GM12878 (cell line): ENCODE measurements at regions not wholly inside any gene's neighbourhood (a gene's known extent, or its start where the extent isn't known, plus 50 kb on each side); places are given as distances from the start of the nearest gene placed in this dataset.

Experiments used
- ATAC-seq: fragments of 200-7000 bp; cut with Tn5 transposase; 3 replicates; pipeline ENCODE4 v1.9.1; 2020; ENCODE audit warnings: mild to moderate bottlenecking, moderate library complexity
- BruUV-seq: library from RNA; stranded (reverse); fragments of 400-500 nt; replicated peaks from 2 replicates; lab custom pipeline; 2021; lab: Mats Ljungman, UMichigan
- CTCF ChIA-PET: fragments of 300-600 bp; sonication (Branson Sonifier 250); formaldehyde crosslinking; extraction: SDS; loops from one replicate; lab custom pipeline; 2021; ENCODE audit warnings: inconsistent platforms; lab: Yijun Ruan, JAX
- POLR2A ChIA-PET: fragments of 350-600 bp; formaldehyde crosslinking; extraction: SDS; loops from one replicate; lab custom pipeline; 2021; ENCODE audit warnings: inconsistent platforms; lab: Charles Lee
- RAD21 ChIA-PET: fragments of 300-600 bp; sonication (Branson Sonifier 250); formaldehyde crosslinking; loops from one replicate; lab custom pipeline; 2023; ENCODE audit warnings: antibody characterized with exemption; ENCODE audit not compliant: unreplicated experiment; lab: Charles Lee
- SMC1A ChIA-PET: fragments of 300-600 bp; sonication (Branson Sonifier 250); formaldehyde crosslinking; loops from one replicate; lab custom pipeline; 2023; ENCODE audit not compliant: unreplicated experiment, uncharacterized antibody; lab: Charles Lee
- DNase-seq: peaks from one replicate; pipeline ENCODE4 v3.0.0-alpha.2; 2011; ENCODE audit warnings: low read depth, low spot score
- FAIRE-seq: peaks from 3 replicates; lab custom pipeline; 2011; peaks lifted over from hg19 to GRCh38; lab: Jason Lieb, UNC
- H2AFZ ChIP-seq: 2 replicates; pipeline ENCODE4 v1.6.0; 2011; ENCODE audit warnings: low read depth, low read length, control low read depth; ENCODE audit not compliant: control insufficient read depth
- H3K27ac ChIP-seq: 2 replicates; pipeline ENCODE4 v1.5.1; 2011; ENCODE audit warnings: control low read depth; ENCODE audit not compliant: control insufficient read depth, insufficient read depth
- H3K27me3 ChIP-seq, 2 experiments: replicated peaks in 1 of 2; 2 replicates each; pipeline versions ENCODE4 v1.6.0 to v1.6.1; 2011; ENCODE audit warnings: low read length in 1 of 2; ENCODE audit not compliant: control insufficient read depth in 2 of 2, insufficient read depth in 2 of 2
- H3K36me3 ChIP-seq, 2 experiments: 2 replicates each; pipeline ENCODE4 v1.5.1; 2011; ENCODE audit warnings: low read length in 1 of 2; ENCODE audit not compliant: control insufficient read depth in 2 of 2, insufficient read depth in 2 of 2
- H3K4me1 ChIP-seq: 2 replicates; pipeline ENCODE4 v1.6.1; 2011; ENCODE audit warnings: mild to moderate bottlenecking, low read length, moderate library complexity, mixed read lengths; ENCODE audit not compliant: control insufficient read depth, insufficient read depth
- H3K4me2 ChIP-seq: 2 replicates; pipeline ENCODE4 v1.6.0; 2011; ENCODE audit warnings: control low read depth; ENCODE audit not compliant: control insufficient read depth, insufficient read depth
- H3K4me3 ChIP-seq: fragments of 200-600 bp; sonication (generic); 2 replicates; pipeline ENCODE4 v1.5.1; 2016
- H3K79me2 ChIP-seq: 2 replicates; pipeline ENCODE4 v1.6.0; 2011; ENCODE audit warnings: low read length; ENCODE audit not compliant: control insufficient read depth, insufficient read depth
- H3K9ac ChIP-seq: 2 replicates; pipeline ENCODE4 v1.8.0; 2011; ENCODE audit warnings: low read length, control low read depth, mixed read lengths; ENCODE audit not compliant: control insufficient read depth, insufficient read depth
- H3K9me3 ChIP-seq: replicated peaks from 3 replicates; pipeline ENCODE4 v1.5.1; 2011; ENCODE audit warnings: mild to moderate bottlenecking, low read length; ENCODE audit not compliant: control insufficient read depth, insufficient read depth
- H4K20me1 ChIP-seq: 2 replicates; pipeline ENCODE4 v1.6.0; 2011; ENCODE audit not compliant: control insufficient read depth, insufficient read depth
- CHD4 ChIP-seq: fragments of 200-600 bp; sonication (generic); IDR thresholded peaks from 2 replicates; pipeline ENCODE4 v1.6.1; 2016; ENCODE audit warnings: mild to moderate bottlenecking
- HSF1 ChIP-seq: fragments of 150-350 bp; IDR thresholded peaks from 2 replicates; pipeline ENCODE4 v1.6.1; 2014; ENCODE audit warnings: mild to moderate bottlenecking, low read depth, low read length
- NR2C1 ChIP-seq: fragments of 450-650 bp; IDR thresholded peaks from 2 replicates; pipeline ENCODE4 v1.6.1; 2017; ENCODE audit warnings: antibody characterized with exemption, mild to moderate bottlenecking, moderate library complexity
- SMC3 ChIP-seq: IDR thresholded peaks from 2 replicates; pipeline ENCODE4 v1.6.1; 2011; ENCODE audit warnings: low read length, improper control_type of control experiment, borderline replicate concordance
- SP1 ChIP-seq: IDR thresholded peaks from one replicate; pipeline ENCODE4 v1.6.1; 2011; ENCODE audit warnings: low read depth, low read length
- TCF12 ChIP-seq: IDR thresholded peaks from 2 replicates; pipeline ENCODE4 v1.6.1; 2011; ENCODE audit warnings: low read depth, mild to moderate bottlenecking, low read length
- ZBED1 ChIP-seq: IDR thresholded peaks from 2 replicates; pipeline ENCODE4 v1.6.1; 2016; ENCODE audit warnings: borderline replicate concordance
- ZBTB11 ChIP-seq: fragments of 450-650 bp; formaldehyde crosslinking; IDR thresholded peaks from 2 replicates; pipeline ENCODE4 v1.5.0; 2022; ENCODE audit warnings: mild to moderate bottlenecking, missing genetic modification characterization
- WGBS: methylation state at CpG from one replicate; pipeline ENCODE4 v1.1.6; 2016; ENCODE audit warnings: low lambda C conversion rate; ENCODE audit not compliant: insufficient replicate concordance, insufficient coverage; ENCODE audit errors: missing lambda C conversion rate; 5-methylcytosine and 5-hydroxymethylcytosine counted together
- in situ Hi-C: fragments of 300-500 bp; cut with MboI; formaldehyde crosslinking; loops from 9 replicates; pipeline ENCODE4 v1.14.3; 2018; ENCODE audit warnings: mixed read lengths
- intact Hi-C: fragments of 100-400 bp; cut with micrococcal nuclease; formaldehyde crosslinking; loops from one replicate; pipeline ENCODE4 v1.14.2; 2022; ENCODE audit not compliant: unreplicated experiment

GRCh38 chr6:159445351-159445750, 247.7 kb downstream of the SOD2 start:
- in situ Hi-C loops (no loop called here), intact Hi-C loops (no loop called here)
- CTCF ChIA-PET, result no interaction called here

More at GRCh38 chr6:159445351-159445750, 247.7 kb downstream of the SOD2 start:
- H3K36me3 ChIP-seq, result no peaks in the 10 kb centered on the region
- H3K4me1 ChIP-seq, result no peaks in the 10 kb centered on the region
- no peak for ATAC-seq
- no peak overlapping the region for H2AFZ ChIP-seq
- no peaks in the 10 kb centered on the region for H3K9me3 ChIP-seq
- H3K4me3 ChIP-seq, result no peak overlapping the region
- TF ChIP-seq SMC3 (no peak), ZBED1 (no peak), TCF12 (no peak), ZBTB11 (CRISPR knock-in tag) (no peak), CHD4 (no peak), HSF1 (no peak), NR2C1 (no peak), SP1 (no peak)
- peaks cover 5 to 11% of the 10 kb centered on the region in 2 experiments for H3K27me3 ChIP-seq
- no peak for DNase-seq
- H3K79me2 ChIP-seq, result no peaks in the 10 kb centered on the region
- no peak overlapping the region for H3K4me2 ChIP-seq
- H4K20me1 ChIP-seq, result no peaks in the 10 kb centered on the region
- no peak overlapping the region for H3K27ac ChIP-seq
- BruUV-seq, result no TSS peak
- FAIRE-seq, result no peak
- POLR2A ChIA-PET, result no interaction called here
- SMC1A ChIA-PET, result interaction anchor here (0.7 kb wide), 1 partner anchor 85 kb away, joined by 3 read pairs; no protein-coding TSS in a partner anchor
- no peak overlapping the region for H3K9ac ChIP-seq
- WGBS, result 25% methylated on average over 4 of the region's 4 CpGs
- RAD21 ChIA-PET, result no interaction called here
